Psoas muscle (tissue), 7 donors: ENCODE measurements at regions not wholly inside any gene's neighbourhood (a gene's known extent, or its start where the extent isn't known, plus 50 kb on each side); places are given as distances from the start of the nearest gene placed in this dataset.

Source experiments
- ATAC-seq, 4 donors: fragments of 200-7000 bp; cut with Tn5 transposase; one replicate each; pipeline ENCODE4 v1.9.1; 2020; ENCODE audit warnings: moderate library complexity in 3 of 4, mild to moderate bottlenecking in 2 of 4
- DNase-seq, 2 donors: peaks; one replicate each; pipeline ENCODE4 v3.0.0-alpha.2; 2020
- H3K27ac ChIP-seq: fragments of 200-600 bp; one replicate; pipeline ENCODE4 v1.8.0; 2022
- H3K27me3 ChIP-seq, 3 donors: fragments of 200-600 bp in 1 of 3; one replicate each; pipeline versions ENCODE4 v1.6.1 to v1.8.0; 2013 to 2022; ENCODE audit warnings: low read length in 2 of 3, mild to moderate bottlenecking in 2 of 3, moderate library complexity in 1 of 3; ENCODE audit not compliant: insufficient read depth in 3 of 3
- H3K36me3 ChIP-seq, 2 donors: fragments of 200-600 bp in 1 of 2; one replicate each; pipeline versions ENCODE4 v1.6.1 to v1.8.0; 2013 to 2022; ENCODE audit warnings: low read depth in 1 of 2, mild to moderate bottlenecking in 1 of 2, moderate library complexity in 1 of 2; ENCODE audit not compliant: insufficient read depth in 1 of 2
- H3K4me1 ChIP-seq: fragments of 200-600 bp; one replicate; pipeline ENCODE4 v1.8.0; 2022
- H3K4me3 ChIP-seq: fragments of 200-600 bp; one replicate; pipeline ENCODE4 v1.8.0; 2022; ENCODE audit warnings: mild to moderate bottlenecking
- H3K9me3 ChIP-seq: fragments of 200-600 bp; one replicate; pipeline ENCODE4 v1.8.0; 2022
- CTCF ChIP-seq: fragments of 200-600 bp; IDR thresholded peaks from one replicate; pipeline ENCODE4 v1.8.0; 2022; ENCODE audit warnings: antibody characterized with exemption
- WGBS, 3 donors: extraction: QIAGEN DNeasy Blood & Tissue Kit; methylation state at CpG; one replicate each; pipeline versions ENCODE4 v1.1.6 to v1.1.7; 2013; 5-methylcytosine and 5-hydroxymethylcytosine counted together
- intact Hi-C, 2 donors: fragments of 100-400 bp; cut with DNase I; formaldehyde crosslinking; loops; one replicate each; pipeline versions ENCODE4 v1.11.0 to v1.14.2; 2022
- donor health status: healthy with polysubstance abuse.
- donor health status: DM: no; HTN: no; CAD: no; lungs with moderate emphysema.
- donor health status: Bipolar disorder and iron deficiency.
- donor health status: healthy.
- donor health status: DM: yes; HTN: yes; CAD: no.
- donor health status: DM: no; HTN: no; CAD: no.
- donor health status: DM: yes; HTN: yes; CAD: no.

- Histone ChIP-seq H3K36me3 (no peaks in the 10 kb centered on the region), H3K4me3 (no peak overlapping the region), H3K27me3 (no peaks in the 10 kb centered on the region), H3K27ac (no peak overlapping the region), H3K4me1 (no peaks in the 10 kb centered on the region), H3K9me3 (no peaks in the 10 kb centered on the region)
- DNase-seq: no peak
- WGBS, 3 donors: 80 to 88% (median 85%) methylated on average over 4 of the region's 4 CpGs
- intact Hi-C loops: no loop called here
- TF ChIP-seq CTCF: no peak
- ATAC-seq: no peak
Measured at GRCh38 chr1:118254491-118255425, 69.7 kb upstream of the SPAG17 start.

- Histone ChIP-seq H3K27ac (no peak overlapping the region), H3K9me3 (no peaks in the 10 kb centered on the region), H3K4me1 (peaks cover 6% of the 10 kb centered on the region), H3K36me3 (no peaks in the 10 kb centered on the region), H3K27me3 (no peaks in the 10 kb centered on the region), H3K4me3 (no peak overlapping the region)
- DNase-seq (no peak), ATAC-seq (no peak)
- no peak for TF ChIP-seq CTCF
- 56 to 76% (median 68%) methylated on average over 2 of the region's 2 CpGs for WGBS, 3 donors
- intact Hi-C loops: no loop called here
Measured at GRCh38 chr1:118254001-118254400, 69.0 kb upstream of the SPAG17 start.

GRCh38 chr1:118253053-118253915, 68.3 kb upstream of the SPAG17 start:
- 31 to 45% (median 43%) methylated on average over 10 of the region's 10 CpGs for WGBS, 3 donors
- TF ChIP-seq CTCF: no peak
- Histone ChIP-seq H3K36me3 (no peaks in the 10 kb centered on the region), H3K9me3 (no peaks in the 10 kb centered on the region), H3K4me3 (no peak overlapping the region), H3K27ac (no peak overlapping the region), H3K27me3 (no peaks in the 10 kb centered on the region), H3K4me1 (peaks cover 9% of the 10 kb centered on the region)
- DNase-seq (no peak), ATAC-seq (no peak)
- intact Hi-C loops: no loop called here

GRCh38 chr1:118252624-118253023, 67.6 kb upstream of the SPAG17 start:
- H3K9me3 ChIP-seq: no peaks in the 10 kb centered on the region
- intact Hi-C loops: no loop called here
- H3K27me3 ChIP-seq: no peaks in the 10 kb centered on the region
- no peak for TF ChIP-seq CTCF
- peaks cover 9% of the 10 kb centered on the region for H3K4me1 ChIP-seq
- WGBS, 3 donors: 82 to 92% (median 88%) methylated on average over 3 of the region's 3 CpGs
- H3K36me3 ChIP-seq: no peaks in the 10 kb centered on the region
- no peak overlapping the region for H3K27ac ChIP-seq
- no peak for DNase-seq
- no peak for ATAC-seq
- H3K4me3 ChIP-seq: no peak overlapping the region
